Epithelial cell of esophagus (primary cell): ENCODE measurements at regions not wholly inside any gene's neighbourhood (a gene's known extent, or its start where the extent isn't known, plus 50 kb on each side); places are given as distances from the start of the nearest gene placed in this dataset.

ENCODE experiments used
- DNase-seq: peaks from one replicate; pipeline ENCODE4 v3.0.0; 2010; ENCODE audit warnings: low read depth
- H3K4me3 ChIP-seq: 2 replicates; pipeline ENCODE4 v1.5.1; 2011; ENCODE audit warnings: mild to moderate bottlenecking, low read length, control low read depth
- CTCF ChIP-seq: IDR thresholded peaks from 2 replicates; pipeline ENCODE4 v1.5.1; 2011; ENCODE audit warnings: low read depth, mild to moderate bottlenecking, low read length, control low read depth, inconsistent platforms; ENCODE audit not compliant: insufficient read depth; ENCODE audit errors: missing control alignments

DNA sequence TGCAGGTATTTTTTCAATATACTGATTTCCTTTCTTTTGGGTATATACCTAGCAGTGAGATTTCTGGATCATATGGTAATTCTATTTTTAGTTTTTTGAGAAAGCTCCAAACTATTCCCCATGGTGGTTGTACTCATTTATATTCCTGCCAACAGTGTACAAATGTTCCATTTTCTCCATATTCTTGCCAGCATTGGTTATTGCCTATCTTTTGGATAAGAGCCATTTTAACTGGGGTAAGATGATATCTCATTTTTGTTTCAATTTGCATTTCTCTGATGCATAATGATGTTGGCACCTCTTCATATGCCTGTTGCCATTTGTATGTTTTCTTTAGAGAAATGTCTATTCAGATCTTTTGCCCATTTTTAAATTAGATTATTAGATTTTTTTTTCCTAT is 85.6 kb upstream of the FST start:
- TF ChIP-seq CTCF, result no peak
- no peak for DNase-seq
- H3K4me3 ChIP-seq, result no peak overlapping the region

DNA sequence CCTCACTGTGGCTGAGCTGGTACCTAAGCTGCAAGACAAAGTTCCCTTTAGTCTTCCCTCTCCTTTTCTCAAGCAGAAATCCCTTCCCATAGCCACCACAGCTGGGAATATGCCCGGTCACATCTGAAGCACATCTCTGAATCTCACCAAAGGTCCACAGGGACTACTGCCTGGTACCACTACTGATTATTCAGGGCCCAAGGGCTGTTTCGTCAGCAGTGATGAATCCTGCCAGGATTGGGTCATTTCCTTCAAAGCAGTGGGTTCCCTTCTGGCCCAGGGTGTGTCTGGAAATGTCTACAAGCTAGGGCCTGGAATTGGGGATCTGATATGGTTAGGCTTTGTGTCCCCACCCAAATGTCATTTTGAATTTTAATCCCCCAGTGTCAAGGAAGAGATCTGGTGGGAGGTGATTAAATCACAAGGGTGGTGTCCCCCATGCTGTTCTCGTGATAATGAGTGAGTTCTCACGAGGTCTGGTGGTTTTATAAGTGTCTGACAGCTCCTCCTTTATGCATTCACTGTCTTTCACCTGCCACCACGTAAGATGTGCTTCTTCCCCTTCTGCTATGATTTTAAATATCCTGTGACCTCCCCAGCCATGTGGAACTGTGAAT is 83.2 kb upstream of the FST start:
- no peak overlapping the region for H3K4me3 ChIP-seq
- no peak for TF ChIP-seq CTCF
- peak; percentile 23 for DNase-seq

GRCh38 chr5:53397845-53398244 is 82.6 kb upstream of the FST start:
- H3K4me3 ChIP-seq, result no peak overlapping the region
- TF ChIP-seq CTCF, result no peak
- DNase-seq, result peak; percentile 69

- DNase-seq, result no peak
- no peak for TF ChIP-seq CTCF
- H3K4me3 ChIP-seq, result no peak overlapping the region
Measured at GRCh38 chr5:53399926-53400697, 80.3 kb upstream of the FST start.

DNA sequence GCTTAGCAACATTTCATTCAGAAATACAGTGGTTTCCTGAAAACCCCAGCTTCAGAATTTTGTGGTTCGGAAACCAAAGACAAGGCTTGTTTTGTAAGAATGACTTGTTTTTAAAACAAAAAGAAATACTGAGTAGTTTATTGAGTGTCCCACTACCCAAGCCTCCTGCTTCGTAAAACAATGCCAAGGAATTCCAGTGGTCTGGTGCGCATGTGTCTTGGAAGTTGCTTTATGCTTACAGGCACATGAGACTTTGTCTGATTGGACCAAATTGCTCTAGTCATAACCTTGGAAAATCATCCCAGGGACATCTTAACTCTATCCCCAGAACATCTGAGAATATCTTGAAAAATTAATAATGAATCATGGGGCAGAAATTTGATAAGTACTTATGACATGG is 77.1 kb upstream of the FST start:
- DNase-seq, result no peak
- TF ChIP-seq CTCF, result no peak
- no peak overlapping the region for H3K4me3 ChIP-seq

GRCh38 chr5:53403758-53404157 is 76.7 kb upstream of the FST start:
- no peak overlapping the region for H3K4me3 ChIP-seq
- no peak for TF ChIP-seq CTCF
- no peak for DNase-seq

DNA sequence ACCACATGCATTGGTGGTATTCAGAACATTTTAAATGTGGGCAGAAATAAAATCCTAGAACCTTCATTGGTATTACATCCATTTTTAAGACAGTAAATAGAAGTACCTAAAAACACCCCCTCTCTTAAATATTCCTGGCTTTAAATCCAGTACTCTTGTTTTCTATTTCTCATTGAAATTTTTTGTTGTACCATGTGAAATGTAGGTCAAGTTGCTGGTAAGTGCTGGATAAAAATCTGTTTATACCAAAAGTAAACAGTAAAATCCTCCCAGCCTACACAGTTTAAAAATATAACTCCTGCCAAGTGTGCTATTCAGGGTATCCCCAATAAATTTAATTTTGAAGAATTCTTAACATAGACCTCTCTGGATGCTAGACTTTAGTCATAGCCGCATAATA is 75.0 kb upstream of the FST start:
- DNase-seq, result no peak

More for the DNA sequence above, 75.0 kb upstream of the FST start:
- no peak overlapping the region for H3K4me3 ChIP-seq
- no peak for TF ChIP-seq CTCF
